Pancreas (tissue), 10 donors: ENCODE measurements at regions not wholly inside any gene's neighbourhood (a gene's known extent, or its start where the extent isn't known, plus 50 kb on each side); places are given as distances from the start of the nearest gene placed in this dataset.

Experiments used
- ATAC-seq, 4 donors: fragments of 200-7000 bp; cut with Tn5 transposase; one replicate each; pipeline versions ENCODE4 v1.8.0 to v1.9.1; 2020; ENCODE audit warnings: mild to moderate bottlenecking in 4 of 4, moderate library complexity in 4 of 4
- DNase-seq, 6 donors: peaks; one replicate each; pipeline ENCODE4 v3.0.0-alpha.2; 2020
- FAIRE-seq: peaks from 2 replicates; lab custom pipeline; 2012; peaks lifted over from hg19 to GRCh38; lab: Jason Lieb, UNC
- H3K27ac ChIP-seq, 4 donors: fragments of 200-600 bp; sonication (generic); 1 replicate in 3 of 4; 2 replicates in 1 of 4; pipeline versions ENCODE4 v1.5.0 to v1.8.0; 2020
- H3K27me3 ChIP-seq, 4 donors: fragments of 200-600 bp; one replicate each; pipeline ENCODE4 v1.8.0; 2021
- H3K36me3 ChIP-seq, 3 donors: fragments of 200-600 bp; sonication (generic) in 1 of 3; one replicate each; pipeline versions ENCODE4 v1.5.0 to v1.8.0; 2020 to 2021
- H3K4me1 ChIP-seq, 3 donors: fragments of 200-600 bp; one replicate each; pipeline ENCODE4 v1.8.0; 2021
- H3K4me3 ChIP-seq, 4 donors: fragments of 200-600 bp; sonication (generic) in 2 of 4; one replicate each; pipeline versions ENCODE4 v1.5.0 to v1.8.0; 2020 to 2021
- H3K9me3 ChIP-seq, 4 donors: fragments of 200-600 bp; one replicate each; pipeline ENCODE4 v1.8.0; 2021
- WGBS, 2 donors: extraction: QIAGEN DNeasy Blood & Tissue Kit; methylation state at CpG; one replicate each; pipeline ENCODE4 v1.1.7; 2013; 5-methylcytosine and 5-hydroxymethylcytosine counted together
- intact Hi-C, 3 donors: fragments of 100-400 bp; cut with DNase I; formaldehyde crosslinking; loops; one replicate each; pipeline versions ENCODE4 v1.11.1 to v1.14.2; 2022
- TF ChIP-seq, protein P1 (sequence below), 4 donors: fragments of 200-600 bp; sonication (generic) in 3 of 4; IDR thresholded peaks; one replicate each; pipeline versions ENCODE4 v1.5.0 to v1.8.0; 2021; ENCODE audit warnings: antibody characterized with exemption in 4 of 4
- donor health status: healthy with polysubstance abuse.
- donor health status: DM: no; HTN: no; CAD: no; lungs with moderate emphysema.
- donor health status: DM: no; HTN: no; CAD: no.
- donor health status: control.
- donor health status: control.
- donor health status: Bipolar disorder and iron deficiency.
- donor health status: DM: yes; HTN: yes; CAD: no.
- donor health status: DM: no; HTN: no; CAD: no.
- donor health status: DM: no; HTN: no; CAD: no.
- donor health status: DM: yes; HTN: yes; CAD: no.

- DNase-seq, result no peak
- no peaks in the 10 kb centered on the region for H3K27me3 ChIP-seq
- no peak for ATAC-seq
- no peak overlapping the region for H3K27ac ChIP-seq
- no peaks in the 10 kb centered on the region for H3K4me1 ChIP-seq
- FAIRE-seq, result no peak
- intact Hi-C loops, result no loop called here
- TF ChIP-seq, protein P1, sequence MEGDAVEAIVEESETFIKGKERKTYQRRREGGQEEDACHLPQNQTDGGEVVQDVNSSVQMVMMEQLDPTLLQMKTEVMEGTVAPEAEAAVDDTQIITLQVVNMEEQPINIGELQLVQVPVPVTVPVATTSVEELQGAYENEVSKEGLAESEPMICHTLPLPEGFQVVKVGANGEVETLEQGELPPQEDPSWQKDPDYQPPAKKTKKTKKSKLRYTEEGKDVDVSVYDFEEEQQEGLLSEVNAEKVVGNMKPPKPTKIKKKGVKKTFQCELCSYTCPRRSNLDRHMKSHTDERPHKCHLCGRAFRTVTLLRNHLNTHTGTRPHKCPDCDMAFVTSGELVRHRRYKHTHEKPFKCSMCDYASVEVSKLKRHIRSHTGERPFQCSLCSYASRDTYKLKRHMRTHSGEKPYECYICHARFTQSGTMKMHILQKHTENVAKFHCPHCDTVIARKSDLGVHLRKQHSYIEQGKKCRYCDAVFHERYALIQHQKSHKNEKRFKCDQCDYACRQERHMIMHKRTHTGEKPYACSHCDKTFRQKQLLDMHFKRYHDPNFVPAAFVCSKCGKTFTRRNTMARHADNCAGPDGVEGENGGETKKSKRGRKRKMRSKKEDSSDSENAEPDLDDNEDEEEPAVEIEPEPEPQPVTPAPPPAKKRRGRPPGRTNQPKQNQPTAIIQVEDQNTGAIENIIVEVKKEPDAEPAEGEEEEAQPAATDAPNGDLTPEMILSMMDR (IDR thresholded peaks at IDR 0.05), result no peak
- no peaks in the 10 kb centered on the region for H3K36me3 ChIP-seq
- WGBS, 2 donors, result 73 to 79% methylated on average over 2 of the region's 2 CpGs
- no peaks in the 10 kb centered on the region for H3K9me3 ChIP-seq
- no peak overlapping the region for H3K4me3 ChIP-seq
These were observed 58.3 kb downstream of the PDHA2 start for GRCh38 chr4:95898226-95898625.

DNA sequence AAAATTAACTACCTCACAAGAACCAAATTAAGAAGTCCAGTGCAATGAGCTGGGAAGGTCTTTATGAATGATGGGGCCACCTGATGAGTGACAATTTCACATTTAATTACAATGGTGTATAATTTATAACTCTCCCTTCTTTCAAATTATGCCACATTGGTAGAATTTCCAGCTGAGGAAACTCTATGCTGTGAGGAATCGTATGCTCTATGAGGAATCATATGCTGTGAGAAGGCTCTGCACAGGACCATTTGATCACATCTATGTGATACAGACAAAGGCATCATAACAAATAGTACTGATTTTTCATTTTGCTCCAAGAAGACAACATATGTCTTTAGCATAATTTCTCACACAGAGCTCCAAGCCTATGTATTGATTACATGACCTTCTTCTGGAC, 69.3 kb downstream of the PDHA2 start:
- Histone ChIP-seq H3K36me3 (no peaks in the 10 kb centered on the region), H3K9me3 (no peaks in the 10 kb centered on the region), H3K4me1 (no peaks in the 10 kb centered on the region), H3K27me3 (no peaks in the 10 kb centered on the region), H3K27ac (no peak overlapping the region), H3K4me3 (no peak overlapping the region)
- WGBS, 2 donors, result 67 to 81% methylated on average over 1 of the region's 1 CpG
- DNase-seq, result no peak
- intact Hi-C loops, result no loop called here
- TF ChIP-seq, protein P1 (IDR thresholded peaks at IDR 0.05), result no peak
- ATAC-seq, result no peak
- FAIRE-seq, result no peak

GRCh38 chr4:95910749-95911148, 70.9 kb downstream of the PDHA2 start:
- intact Hi-C loops, result no loop called here

DNA sequence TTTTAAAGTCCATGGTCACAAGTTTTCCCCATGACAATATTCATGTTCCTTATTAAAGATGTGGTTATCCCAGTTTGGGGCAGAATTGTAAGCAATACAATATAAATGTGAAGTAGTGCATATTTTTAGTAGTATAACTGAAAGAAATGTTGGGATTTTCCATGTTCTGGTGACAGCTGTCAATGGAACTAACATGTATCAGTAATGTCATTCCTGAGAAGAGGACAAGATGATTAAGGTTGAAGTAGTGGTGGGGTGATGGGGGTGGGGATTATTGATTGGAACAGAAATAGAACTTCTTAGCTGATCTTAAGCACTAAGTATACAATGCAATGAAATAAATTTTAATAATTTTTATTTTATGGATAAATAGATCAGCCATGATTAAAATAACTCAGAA, 81.6 kb downstream of the PDHA2 start:
- no peaks in the 10 kb centered on the region for H3K27me3 ChIP-seq
- no peak for ATAC-seq
- no peaks in the 10 kb centered on the region for H3K36me3 ChIP-seq
- no peak overlapping the region for H3K4me3 ChIP-seq
- no peaks in the 10 kb centered on the region for H3K4me1 ChIP-seq
- no peak for DNase-seq
- no peak for FAIRE-seq
- intact Hi-C loops, result no loop called here
- no peak overlapping the region for H3K27ac ChIP-seq
- TF ChIP-seq, protein P1 (IDR thresholded peaks at IDR 0.05), result no peak
- H3K9me3 ChIP-seq, result no peaks in the 10 kb centered on the region

More at GRCh38 chr4:95910749-95911148, 70.9 kb downstream of the PDHA2 start:
- H3K4me1 ChIP-seq, result no peaks in the 10 kb centered on the region
- H3K27ac ChIP-seq, result no peak overlapping the region
- FAIRE-seq (no peak), ATAC-seq (no peak), DNase-seq (peak in 2 of 6 donors; percentile 23 to 33)
- WGBS, 2 donors, result 44 to 51% methylated on average over 2 of the region's 2 CpGs
- H3K4me3 ChIP-seq, result no peak overlapping the region
- H3K36me3 ChIP-seq, result no peaks in the 10 kb centered on the region
- H3K9me3 ChIP-seq, result no peaks in the 10 kb centered on the region
- no peaks in the 10 kb centered on the region for H3K27me3 ChIP-seq
- TF ChIP-seq, protein P1 (IDR thresholded peaks at IDR 0.05), result no peak

DNA sequence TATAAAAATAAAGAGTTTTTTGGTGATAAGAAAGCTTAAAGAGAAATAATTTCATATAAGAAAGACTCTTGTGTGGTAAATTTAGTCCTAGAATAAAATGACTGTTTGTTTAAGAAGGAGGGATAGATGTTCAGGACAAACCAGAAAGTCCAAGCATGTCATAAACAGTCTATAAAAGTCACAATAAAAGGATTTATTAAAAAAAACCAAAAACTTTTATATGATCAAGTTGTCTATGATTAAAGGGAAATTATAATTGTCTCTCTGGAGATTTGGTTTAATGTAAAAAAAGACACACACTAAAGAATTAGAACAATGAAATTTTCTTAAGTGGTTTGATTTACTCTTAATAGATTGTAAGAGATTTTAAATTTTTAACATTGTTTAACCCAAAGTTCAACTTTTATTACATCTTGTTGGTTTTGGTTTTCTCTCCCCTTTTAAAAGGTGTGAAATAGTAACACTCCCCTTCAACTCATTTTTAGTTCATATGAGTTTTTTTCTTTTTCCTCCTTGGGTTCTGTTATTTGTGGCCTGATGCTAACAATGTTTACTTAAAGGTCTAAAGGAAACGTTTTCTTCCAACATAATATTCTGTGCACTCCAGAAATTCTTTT, 89.7 kb downstream of the PDHA2 start:
- WGBS, 2 donors, result 35 to 38% methylated on average over 1 of the region's 1 CpG
- ATAC-seq (no peak), FAIRE-seq (peak; percentile 23), DNase-seq (no peak)
- H3K9me3 ChIP-seq, result peaks cover 0 to 3% (median 0%) of the 10 kb centered on the region in 4 donors
- H3K36me3 ChIP-seq, result no peaks in the 10 kb centered on the region
- no peak overlapping the region for H3K27ac ChIP-seq
- H3K27me3 ChIP-seq, result no peaks in the 10 kb centered on the region
- intact Hi-C loops, result no loop called here
- no peaks in the 10 kb centered on the region for H3K4me1 ChIP-seq
- TF ChIP-seq, protein P1 (IDR thresholded peaks at IDR 0.05), result no peak
- no peak overlapping the region for H3K4me3 ChIP-seq
